GM12878 (cell line): ENCODE measurements at regions not wholly inside any gene's neighbourhood (a gene's known extent, or its start where the extent isn't known, plus 50 kb on each side); places are given as distances from the start of the nearest gene placed in this dataset.

Experiments
- ATAC-seq: fragments of 200-7000 bp; cut with Tn5 transposase; 3 replicates; pipeline ENCODE4 v1.9.1; 2020; ENCODE audit warnings: mild to moderate bottlenecking, moderate library complexity
- BruUV-seq: library from RNA; stranded (reverse); fragments of 400-500 nt; replicated peaks from 2 replicates; lab custom pipeline; 2021; lab: Mats Ljungman, UMichigan
- CTCF ChIA-PET: fragments of 300-600 bp; sonication (Branson Sonifier 250); formaldehyde crosslinking; extraction: SDS; loops from one replicate; lab custom pipeline; 2021; ENCODE audit warnings: inconsistent platforms; lab: Yijun Ruan, JAX
- POLR2A ChIA-PET: fragments of 350-600 bp; formaldehyde crosslinking; extraction: SDS; loops from one replicate; lab custom pipeline; 2021; ENCODE audit warnings: inconsistent platforms; lab: Charles Lee
- RAD21 ChIA-PET: fragments of 300-600 bp; sonication (Branson Sonifier 250); formaldehyde crosslinking; loops from one replicate; lab custom pipeline; 2023; ENCODE audit warnings: antibody characterized with exemption; ENCODE audit not compliant: unreplicated experiment; lab: Charles Lee
- SMC1A ChIA-PET: fragments of 300-600 bp; sonication (Branson Sonifier 250); formaldehyde crosslinking; loops from one replicate; lab custom pipeline; 2023; ENCODE audit not compliant: unreplicated experiment, uncharacterized antibody; lab: Charles Lee
- DNase-seq: peaks from one replicate; pipeline ENCODE4 v3.0.0-alpha.2; 2011; ENCODE audit warnings: low read depth, low spot score
- FAIRE-seq: peaks from 3 replicates; lab custom pipeline; 2011; peaks lifted over from hg19 to GRCh38; lab: Jason Lieb, UNC
- H2AFZ ChIP-seq: 2 replicates; pipeline ENCODE4 v1.6.0; 2011; ENCODE audit warnings: low read depth, low read length, control low read depth; ENCODE audit not compliant: control insufficient read depth
- H3K27ac ChIP-seq: 2 replicates; pipeline ENCODE4 v1.5.1; 2011; ENCODE audit warnings: control low read depth; ENCODE audit not compliant: control insufficient read depth, insufficient read depth
- H3K27me3 ChIP-seq, 2 experiments: replicated peaks in 1 of 2; 2 replicates each; pipeline versions ENCODE4 v1.6.0 to v1.6.1; 2011; ENCODE audit warnings: low read length in 1 of 2; ENCODE audit not compliant: control insufficient read depth in 2 of 2, insufficient read depth in 2 of 2
- H3K36me3 ChIP-seq, 2 experiments: 2 replicates each; pipeline ENCODE4 v1.5.1; 2011; ENCODE audit warnings: low read length in 1 of 2; ENCODE audit not compliant: control insufficient read depth in 2 of 2, insufficient read depth in 2 of 2
- H3K4me1 ChIP-seq: 2 replicates; pipeline ENCODE4 v1.6.1; 2011; ENCODE audit warnings: mild to moderate bottlenecking, low read length, moderate library complexity, mixed read lengths; ENCODE audit not compliant: control insufficient read depth, insufficient read depth
- H3K4me2 ChIP-seq: 2 replicates; pipeline ENCODE4 v1.6.0; 2011; ENCODE audit warnings: control low read depth; ENCODE audit not compliant: control insufficient read depth, insufficient read depth
- H3K4me3 ChIP-seq: fragments of 200-600 bp; sonication (generic); 2 replicates; pipeline ENCODE4 v1.5.1; 2016
- H3K79me2 ChIP-seq: 2 replicates; pipeline ENCODE4 v1.6.0; 2011; ENCODE audit warnings: low read length; ENCODE audit not compliant: control insufficient read depth, insufficient read depth
- H3K9ac ChIP-seq: 2 replicates; pipeline ENCODE4 v1.8.0; 2011; ENCODE audit warnings: low read length, control low read depth, mixed read lengths; ENCODE audit not compliant: control insufficient read depth, insufficient read depth
- H3K9me3 ChIP-seq: replicated peaks from 3 replicates; pipeline ENCODE4 v1.5.1; 2011; ENCODE audit warnings: mild to moderate bottlenecking, low read length; ENCODE audit not compliant: control insufficient read depth, insufficient read depth
- H4K20me1 ChIP-seq: 2 replicates; pipeline ENCODE4 v1.6.0; 2011; ENCODE audit not compliant: control insufficient read depth, insufficient read depth
- CREB1 ChIP-seq: IDR thresholded peaks from 2 replicates; pipeline ENCODE4 v1.6.1; 2012; ENCODE audit warnings: low read depth, mild to moderate bottlenecking, inconsistent platforms
- IKZF1 ChIP-seq: fragments of 450-650 bp; conservative IDR thresholded peaks from 2 replicates; pipeline ENCODE4 v1.6.1; 2017; ENCODE audit warnings: antibody characterized with exemption, mild to moderate bottlenecking
- KDM1A ChIP-seq: fragments of 200-600 bp; sonication (generic); IDR thresholded peaks from 2 replicates; pipeline ENCODE4 v1.6.1; 2016; ENCODE audit warnings: borderline replicate concordance
- KLF5 ChIP-seq: fragments of 450-650 bp; IDR thresholded peaks from 2 replicates; pipeline ENCODE4 v1.6.1; 2014; ENCODE audit warnings: mild to moderate bottlenecking; ENCODE audit not compliant: partially characterized antibody
- MYB ChIP-seq: fragments of 150-350 bp; IDR thresholded peaks from 2 replicates; pipeline ENCODE4 v1.6.1; 2014; ENCODE audit warnings: mild to moderate bottlenecking, low read depth, low read length, borderline replicate concordance
- NBN ChIP-seq: fragments of 450-650 bp; IDR thresholded peaks from 2 replicates; pipeline ENCODE4 v1.6.1; 2016
- ZBED1 ChIP-seq: IDR thresholded peaks from 2 replicates; pipeline ENCODE4 v1.6.1; 2016; ENCODE audit warnings: borderline replicate concordance
- WGBS: methylation state at CpG from one replicate; pipeline ENCODE4 v1.1.6; 2016; ENCODE audit warnings: low lambda C conversion rate; ENCODE audit not compliant: insufficient replicate concordance, insufficient coverage; ENCODE audit errors: missing lambda C conversion rate; 5-methylcytosine and 5-hydroxymethylcytosine counted together
- in situ Hi-C: fragments of 300-500 bp; cut with MboI; formaldehyde crosslinking; loops from 9 replicates; pipeline ENCODE4 v1.14.3; 2018; ENCODE audit warnings: mixed read lengths
- intact Hi-C: fragments of 100-400 bp; cut with micrococcal nuclease; formaldehyde crosslinking; loops from one replicate; pipeline ENCODE4 v1.14.2; 2022; ENCODE audit not compliant: unreplicated experiment
- TF ChIP-seq, protein P1 (sequence below): fragments of 450-650 bp; IDR thresholded peaks from 2 replicates; pipeline ENCODE4 v1.6.1; 2014; ENCODE audit warnings: mild to moderate bottlenecking

DNA sequence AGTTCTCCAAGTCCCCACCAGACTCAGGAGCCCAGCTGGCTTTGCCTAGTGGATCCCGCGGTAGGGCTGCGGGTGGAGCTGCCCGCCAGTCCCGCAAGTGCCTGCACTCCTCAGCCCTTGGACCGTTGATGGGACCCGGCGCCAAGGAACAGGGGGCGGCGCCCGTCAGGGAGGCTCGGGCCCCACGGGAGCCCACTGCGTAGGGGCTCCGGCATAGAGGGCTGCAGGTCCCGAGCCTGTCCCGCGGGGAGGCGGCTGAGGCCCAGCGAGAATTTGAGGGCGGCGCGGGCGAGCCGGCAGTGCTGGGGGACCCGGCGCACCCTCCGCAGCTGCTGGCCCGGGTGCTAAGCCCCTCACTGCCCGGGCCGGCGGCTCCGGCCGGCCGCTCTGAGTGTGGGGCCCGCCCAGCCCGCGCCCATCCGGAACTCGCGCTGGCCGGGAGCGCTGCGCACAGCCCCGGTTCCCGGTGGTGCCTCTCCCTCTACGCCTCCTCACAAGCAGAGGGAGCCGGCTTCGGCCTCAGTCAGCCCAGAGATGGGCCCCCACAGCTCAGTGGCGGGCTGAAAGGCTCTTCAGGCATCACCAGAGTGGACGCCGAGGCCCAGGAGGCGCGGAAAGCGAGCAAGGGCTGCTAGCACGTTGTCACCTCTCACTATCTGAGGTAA lies 452.4 kb upstream of the LRFN5 start:
- SMC1A ChIA-PET: no interaction called here
- H3K9me3 ChIP-seq: no peaks in the 10 kb centered on the region; the same call in 2 of the 3 replicates
- 69% methylated on average over 36 of the region's 56 CpGs for WGBS
- FAIRE-seq: no peak
- DNase-seq: no peak
- no peak for TF ChIP-seq IKZF1
- no peak for TF ChIP-seq NBN
- no peak for TF ChIP-seq KDM1A
- TF ChIP-seq ZBED1: no peak
- TF ChIP-seq CREB1: no peak
- no peak for TF ChIP-seq MYB
- no peak overlapping the region for H3K27ac ChIP-seq
- H3K4me3 ChIP-seq: no peak overlapping the region
- intact Hi-C loops (no loop called here), in situ Hi-C loops (no loop called here)
- BruUV-seq: no TSS peak
- no peaks in the 10 kb centered on the region for H3K4me1 ChIP-seq
- H3K27me3 ChIP-seq: no peaks in the 10 kb centered on the region
- CTCF ChIA-PET: no interaction called here
- no peak overlapping the region for H2AFZ ChIP-seq
- POLR2A ChIA-PET: no interaction called here
- no peak overlapping the region for H3K9ac ChIP-seq
- no peaks in the 10 kb centered on the region for H3K36me3 ChIP-seq
- no peak for ATAC-seq
- H3K4me2 ChIP-seq: no peak overlapping the region
- RAD21 ChIA-PET: no interaction called here
- no peaks in the 10 kb centered on the region for H3K79me2 ChIP-seq
- no peaks in the 10 kb centered on the region for H4K20me1 ChIP-seq

DNA sequence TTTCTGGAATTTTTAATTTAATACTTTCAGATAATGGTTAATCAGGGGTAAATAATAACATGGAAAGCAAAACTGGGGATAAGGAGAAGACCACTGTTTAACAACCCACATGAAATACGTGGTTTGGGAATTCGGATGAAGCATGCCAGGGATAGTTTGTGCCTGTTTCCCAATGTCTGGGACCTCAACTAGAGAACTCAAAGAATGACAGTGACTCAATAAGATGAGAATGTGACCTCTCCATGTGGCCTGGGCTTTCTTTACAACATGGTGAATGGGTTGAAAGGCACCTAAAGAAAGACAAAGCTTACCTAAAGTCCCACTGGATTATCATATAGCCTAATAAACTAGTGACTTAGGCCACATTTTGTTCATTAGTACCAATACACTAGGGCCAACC lies 460.3 kb upstream of the LRFN5 start:
- in situ Hi-C loops (no loop called here), intact Hi-C loops (no loop called here)
- CTCF ChIA-PET: no interaction called here
- Histone ChIP-seq H3K36me3 (no peaks in the 10 kb centered on the region), H4K20me1 (no peaks in the 10 kb centered on the region)
- FAIRE-seq: no peak
- no TSS peak for BruUV-seq
- POLR2A ChIA-PET: no interaction called here
- ATAC-seq: no peak
- no peak for TF ChIP-seq KLF5
- TF ChIP-seq, protein P1, sequence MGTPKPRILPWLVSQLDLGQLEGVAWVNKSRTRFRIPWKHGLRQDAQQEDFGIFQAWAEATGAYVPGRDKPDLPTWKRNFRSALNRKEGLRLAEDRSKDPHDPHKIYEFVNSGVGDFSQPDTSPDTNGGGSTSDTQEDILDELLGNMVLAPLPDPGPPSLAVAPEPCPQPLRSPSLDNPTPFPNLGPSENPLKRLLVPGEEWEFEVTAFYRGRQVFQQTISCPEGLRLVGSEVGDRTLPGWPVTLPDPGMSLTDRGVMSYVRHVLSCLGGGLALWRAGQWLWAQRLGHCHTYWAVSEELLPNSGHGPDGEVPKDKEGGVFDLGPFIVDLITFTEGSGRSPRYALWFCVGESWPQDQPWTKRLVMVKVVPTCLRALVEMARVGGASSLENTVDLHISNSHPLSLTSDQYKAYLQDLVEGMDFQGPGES: no peak
- TF ChIP-seq, all 136 proteins: peak for 0
- Histone ChIP-seq H3K79me2 (no peaks in the 10 kb centered on the region), H3K27me3 (no peaks in the 10 kb centered on the region), H3K27ac (no peak overlapping the region), H3K4me3 (no peak overlapping the region), H3K4me1 (no peaks in the 10 kb centered on the region), H3K9me3 (no peaks in the 10 kb centered on the region), H3K4me2 (no peak overlapping the region), H3K9ac (no peak overlapping the region), H2AFZ (no peak overlapping the region)
- no peak for DNase-seq
- ChIA-PET RAD21 (no interaction called here), SMC1A (no interaction called here)
- 52% methylated on average over 2 of the region's 2 CpGs for WGBS
